ENCODE measurements at regions not wholly inside any gene's neighbourhood (a gene's known extent, or its start where the extent isn't known, plus 50 kb on each side); places are given as distances from the start of the nearest gene placed in this dataset.

GRCh38 chr1:87165177-87165576 is 163.5 kb upstream of the LMO4 start:
- no peak for DNase-seq

DNA sequence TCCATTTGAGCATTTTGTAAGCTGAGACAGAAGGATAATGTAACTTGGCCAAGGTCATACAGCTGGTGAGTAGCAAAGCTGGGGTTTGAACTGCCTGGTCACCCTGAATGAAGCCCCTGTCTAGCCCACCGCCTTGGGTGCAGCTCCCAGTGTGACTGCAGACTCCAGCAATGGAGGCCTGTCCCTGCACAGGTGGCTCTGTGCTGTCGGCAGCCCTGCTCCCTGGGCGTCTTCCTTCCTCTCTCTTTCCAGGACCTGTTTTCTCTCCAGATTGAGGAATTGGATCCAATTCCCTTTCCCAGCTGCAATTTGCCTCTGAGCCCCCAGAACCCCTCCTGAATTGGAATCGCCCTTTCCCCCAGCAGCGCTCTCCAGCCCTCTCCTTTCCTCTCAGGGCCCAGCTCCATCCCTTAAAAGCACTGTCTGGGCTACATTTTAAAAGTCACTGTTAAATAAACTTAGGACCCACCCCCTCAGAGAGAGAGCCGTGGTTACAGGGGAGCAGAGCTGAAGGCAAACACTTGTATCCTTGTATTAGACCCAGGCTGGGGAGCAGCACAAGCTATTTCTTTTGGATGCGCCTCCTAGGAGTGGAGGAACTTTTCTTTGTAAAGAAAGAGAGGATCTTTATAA is 161.4 kb upstream of the LMO4 start:
- DNase-seq, result no peak

DNA sequence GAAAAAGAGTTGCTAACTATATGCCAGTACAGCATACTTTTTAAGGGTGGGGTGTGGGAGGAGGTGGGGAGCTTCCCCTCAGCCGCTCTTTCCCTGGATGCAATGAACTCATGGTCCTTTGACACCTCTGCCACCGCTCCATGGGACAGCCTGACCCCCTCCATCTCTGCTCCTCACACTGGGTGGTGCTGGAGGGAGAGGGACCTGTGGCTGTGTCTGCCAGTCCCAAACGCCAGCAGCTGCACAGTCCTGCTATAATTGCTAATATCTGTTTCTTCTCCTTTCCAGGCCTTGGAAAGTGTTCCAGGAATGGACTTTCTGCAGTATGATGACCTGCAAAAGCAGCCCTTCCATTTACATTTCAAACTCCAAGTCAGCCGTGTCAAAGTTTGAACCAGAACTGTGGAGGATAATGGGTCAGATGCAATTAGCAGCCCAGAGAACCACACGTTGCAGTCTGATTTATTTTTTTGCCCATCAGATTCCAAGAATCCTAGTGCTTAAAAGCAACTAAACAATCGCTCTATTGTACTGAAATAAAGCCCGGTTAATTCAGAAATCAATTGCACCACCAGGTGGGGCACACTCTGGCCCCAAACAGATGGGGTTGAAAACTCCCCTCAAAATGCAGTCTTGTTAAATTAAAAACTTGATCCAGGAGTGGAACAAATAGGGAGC is 160.7 kb upstream of the LMO4 start:
- no peak for DNase-seq

GRCh38 chr1:87169263-87169910 is 159.3 kb upstream of the LMO4 start:
- no peak for DNase-seq

GRCh38 chr1:87170157-87170556 is 158.5 kb upstream of the LMO4 start:
- no peak for DNase-seq

DNA sequence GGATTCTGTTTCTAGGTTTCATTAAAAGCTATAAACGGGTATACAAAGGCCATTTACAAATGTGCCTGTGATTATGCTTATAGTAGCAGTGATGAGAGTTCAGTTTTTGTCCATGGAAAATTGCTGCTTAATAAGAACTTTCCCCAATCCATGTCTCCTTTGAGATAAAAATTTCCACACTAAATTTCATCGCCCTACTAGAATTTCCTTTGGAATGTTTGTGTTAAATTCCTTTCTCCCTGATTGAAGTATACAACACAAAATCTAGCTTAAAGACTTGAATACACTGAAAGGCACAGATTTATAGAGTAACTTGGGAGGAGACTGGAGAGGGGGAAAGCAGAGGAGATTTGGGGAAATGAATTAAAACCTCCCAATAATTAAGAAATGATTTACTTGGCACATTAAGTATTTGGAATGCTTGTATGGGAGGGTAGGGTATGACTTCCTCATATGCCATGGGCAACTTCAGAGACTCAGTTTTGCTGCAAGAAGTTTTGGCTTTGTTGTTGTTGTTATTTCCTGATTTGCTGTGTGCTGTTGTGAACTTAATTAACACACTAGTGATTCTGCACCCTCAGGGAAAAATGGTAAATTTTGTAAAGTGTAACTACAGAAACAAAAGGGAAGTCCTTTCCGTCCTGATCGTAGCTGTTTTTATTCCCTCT is 157.6 kb upstream of the LMO4 start:
- DNase-seq, result no peak

DNA sequence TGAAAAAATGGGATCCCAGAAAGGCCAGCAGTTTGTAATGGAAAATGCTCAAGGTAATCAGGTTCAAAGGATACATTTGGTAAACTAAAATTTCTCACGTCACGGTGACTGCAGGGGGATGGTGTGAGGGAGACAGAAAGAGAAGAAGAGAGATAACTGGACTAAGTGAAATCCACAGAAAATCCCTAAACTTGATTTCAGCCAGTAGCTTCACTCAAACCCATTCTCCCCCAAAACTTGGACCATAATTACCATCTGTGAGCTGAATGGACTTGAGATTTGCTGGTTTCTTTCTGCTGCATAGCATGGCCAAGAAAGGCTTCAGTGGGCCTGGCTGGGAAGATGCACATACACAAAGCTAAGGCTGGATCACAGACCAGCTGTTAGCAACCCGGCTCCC is 155.4 kb upstream of the LMO4 start:
- DNase-seq, result no peak

DNA sequence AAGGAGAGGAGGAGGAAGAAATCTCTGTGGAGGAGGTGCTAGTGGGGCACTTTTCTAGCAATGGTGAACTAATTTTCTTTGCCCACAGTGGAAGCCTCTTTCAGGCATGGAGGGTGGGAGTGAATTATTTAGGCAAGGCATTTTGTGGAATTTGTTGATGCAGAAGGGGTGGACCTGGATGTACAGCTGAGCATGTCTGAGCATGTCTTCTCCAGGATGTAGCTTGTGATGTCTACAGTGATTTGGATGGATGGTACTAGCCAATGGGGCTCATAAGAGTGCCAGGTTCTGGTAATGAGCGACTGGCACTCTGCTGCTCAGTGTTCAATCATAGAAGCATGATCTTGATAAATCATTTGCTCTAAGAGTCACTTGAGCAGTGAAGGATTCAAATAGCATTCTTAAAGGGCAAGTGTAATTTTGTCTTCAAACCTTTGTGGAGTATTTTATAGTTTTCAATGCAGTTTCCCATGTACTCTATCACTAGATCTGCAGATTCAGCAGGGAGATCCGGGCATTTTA is 153.9 kb upstream of the LMO4 start:
- DNase-seq, result no peak

DNA sequence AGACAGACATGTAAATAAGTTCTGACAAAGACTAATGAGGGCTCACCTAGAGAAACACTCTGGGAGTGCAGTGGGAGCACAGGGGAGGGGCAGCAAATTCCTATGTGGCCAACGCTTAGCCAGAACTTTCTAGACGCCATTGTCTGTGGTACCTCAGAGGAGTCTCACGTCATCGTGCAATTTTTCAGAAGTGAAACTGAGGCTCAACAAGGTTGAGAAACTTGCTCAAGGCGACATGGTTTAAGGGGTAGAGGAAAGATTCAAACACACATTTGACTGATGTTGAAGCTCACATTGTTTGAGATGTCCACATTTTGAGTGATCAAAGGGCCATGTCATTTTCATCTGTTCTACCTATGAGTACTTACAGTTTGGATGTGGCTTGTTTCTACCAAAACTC is 152.6 kb upstream of the LMO4 start:
- no peak for DNase-seq

DNA sequence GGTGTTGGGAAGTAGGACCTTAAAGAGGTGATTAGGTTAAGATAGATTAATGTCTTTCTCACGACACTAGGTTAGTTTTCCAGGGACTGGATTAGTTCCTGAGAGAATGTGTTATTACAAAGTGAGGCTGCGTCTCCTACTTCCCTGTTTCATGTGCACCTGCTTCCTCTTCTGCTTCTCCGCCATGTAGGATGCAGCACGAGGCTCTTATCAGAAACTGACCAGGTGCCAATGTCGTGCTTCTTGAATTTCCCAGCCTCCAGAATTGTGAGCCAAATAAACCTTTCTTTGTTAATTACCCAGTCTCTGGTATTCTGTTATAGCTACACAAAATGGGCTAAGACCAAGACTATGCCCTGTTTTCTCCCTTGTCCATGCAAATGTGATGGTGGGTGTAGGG is 152.2 kb upstream of the LMO4 start:
- DNase-seq, result no peak

- no peak for DNase-seq
These were observed 150.2 kb upstream of the LMO4 start for GRCh38 chr1:87178441-87178840.

DNA sequence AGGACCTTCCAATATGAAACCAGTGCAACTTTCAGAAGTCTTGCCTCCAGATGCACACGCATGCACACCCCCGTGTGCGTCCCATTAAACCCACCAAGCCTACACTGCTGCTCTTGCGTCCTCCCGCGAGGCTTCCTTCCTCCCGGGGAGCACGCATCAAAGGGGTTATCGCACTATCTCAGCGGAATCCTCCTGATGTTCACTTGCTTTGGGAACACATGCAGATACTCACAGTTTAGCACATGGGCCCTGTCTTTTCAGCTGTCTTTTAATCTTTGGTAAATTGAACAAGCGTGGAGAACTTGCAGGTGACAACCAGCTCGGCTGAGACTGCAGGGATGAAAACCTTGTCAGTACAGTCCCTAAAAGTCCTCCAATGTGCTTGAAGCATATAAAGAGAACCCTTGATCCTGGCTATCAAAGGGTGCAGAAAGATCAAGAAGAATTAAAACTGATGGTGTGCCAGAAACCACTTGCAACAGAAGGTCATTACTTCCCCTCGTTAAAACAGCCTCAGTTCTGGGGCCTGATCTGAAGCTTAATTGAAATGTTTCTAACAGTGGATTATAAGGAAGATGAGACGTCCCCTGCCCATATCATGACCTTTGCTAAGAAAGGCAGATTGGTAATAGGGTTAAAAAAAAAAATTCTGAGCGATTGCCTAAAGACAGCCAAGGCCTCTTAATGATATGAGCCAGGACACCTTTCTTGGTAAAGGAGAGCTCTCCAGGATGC is 149.4 kb upstream of the LMO4 start:
- DNase-seq, result no peak

DNA sequence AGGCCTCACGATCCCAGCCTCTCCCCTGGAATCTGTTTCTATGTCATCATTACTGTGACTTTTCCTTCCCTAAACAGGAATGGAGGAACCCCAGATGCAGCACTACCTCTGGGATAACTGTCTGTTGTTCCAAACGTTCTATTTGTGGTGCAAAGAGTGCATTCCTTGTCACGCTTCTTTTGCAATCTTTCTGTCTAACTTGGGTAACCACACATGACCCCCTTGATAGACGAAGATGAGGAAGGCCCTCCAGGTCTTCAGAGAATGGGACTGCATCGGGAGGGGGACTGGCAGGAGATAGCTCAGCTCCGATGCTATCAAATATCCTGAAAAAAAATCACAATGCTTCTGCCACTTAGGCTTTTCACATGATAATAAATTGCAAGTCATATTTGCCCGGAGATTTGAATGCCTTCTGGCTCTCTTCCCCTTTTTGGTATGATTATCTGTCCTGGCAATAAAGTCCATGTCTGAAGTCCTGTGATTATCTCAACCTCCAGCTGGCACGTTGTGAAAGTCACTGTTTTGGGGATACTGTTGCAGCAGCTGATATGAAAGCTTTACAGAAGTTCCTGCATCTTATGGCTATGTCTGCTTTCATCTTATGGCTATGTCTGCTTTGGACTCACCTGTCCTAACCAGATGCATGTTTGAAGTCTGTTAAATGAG is 148.7 kb upstream of the LMO4 start:
- DNase-seq, result no peak

- DNase-seq, result peak; percentile 43 to 51
These were observed 148.0 kb upstream of the LMO4 start for GRCh38 chr1:87180682-87181081.

GRCh38 chr1:87182611-87183010 is 146.1 kb upstream of the LMO4 start:
- no peak for DNase-seq

DNA sequence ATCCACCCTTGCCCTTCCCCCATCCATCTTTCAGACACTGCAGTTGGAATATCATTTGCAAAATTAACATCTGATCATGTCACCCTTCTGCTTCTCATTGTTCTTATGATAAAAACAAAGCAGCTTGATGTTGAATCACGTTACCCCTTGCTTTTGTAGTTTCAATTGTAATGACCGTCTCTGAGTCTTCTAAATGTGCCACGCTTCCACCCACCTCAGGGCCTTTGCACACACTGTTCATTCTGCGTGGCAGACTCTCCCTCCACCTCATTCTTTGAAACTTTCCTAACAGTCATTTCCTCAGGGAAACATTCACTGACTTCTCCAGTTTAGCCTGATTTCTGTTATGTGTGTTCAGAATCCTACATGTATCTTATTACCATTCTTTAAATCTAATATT is 143.6 kb upstream of the LMO4 start:
- DNase-seq, result no peak

DNA sequence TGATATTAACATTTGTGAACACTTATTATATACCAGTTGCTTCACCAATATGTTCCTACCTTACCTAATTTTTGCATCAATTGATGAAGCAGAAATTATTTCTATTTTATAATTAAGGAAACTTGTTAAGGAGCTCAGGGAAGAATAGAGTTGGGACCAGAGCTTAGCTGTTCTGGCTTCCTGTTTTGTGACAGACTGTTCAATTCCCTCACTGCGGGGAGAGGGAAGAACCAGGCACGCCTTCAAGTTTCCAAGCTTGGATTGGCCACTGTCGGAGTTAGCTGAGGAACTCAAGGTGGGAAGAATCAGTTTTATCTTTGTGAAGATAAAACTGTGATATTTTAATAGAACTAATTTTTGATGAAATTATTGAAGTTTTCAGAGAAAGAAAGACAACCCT is 142.3 kb upstream of the LMO4 start:
- no peak for DNase-seq

DNA sequence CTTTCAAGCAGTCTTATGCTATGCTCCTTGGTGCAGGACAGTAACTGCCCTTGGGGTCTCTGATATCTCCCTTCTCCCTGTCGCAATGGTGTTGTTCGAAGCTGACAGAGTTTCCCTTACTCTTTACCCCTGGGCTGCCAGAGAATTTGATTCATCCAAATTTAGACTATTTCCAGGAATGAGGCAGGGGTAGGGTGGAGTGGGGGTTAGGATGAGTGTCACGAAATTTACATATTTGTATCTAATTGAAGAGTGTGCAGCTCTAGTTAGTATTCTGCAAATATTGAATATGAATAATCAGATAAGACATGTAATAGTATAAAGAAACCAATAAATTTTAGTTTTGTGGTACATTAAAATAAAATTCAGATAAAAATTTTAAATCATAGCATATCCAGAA is 140.0 kb upstream of the LMO4 start:
- DNase-seq, result no peak

DNA sequence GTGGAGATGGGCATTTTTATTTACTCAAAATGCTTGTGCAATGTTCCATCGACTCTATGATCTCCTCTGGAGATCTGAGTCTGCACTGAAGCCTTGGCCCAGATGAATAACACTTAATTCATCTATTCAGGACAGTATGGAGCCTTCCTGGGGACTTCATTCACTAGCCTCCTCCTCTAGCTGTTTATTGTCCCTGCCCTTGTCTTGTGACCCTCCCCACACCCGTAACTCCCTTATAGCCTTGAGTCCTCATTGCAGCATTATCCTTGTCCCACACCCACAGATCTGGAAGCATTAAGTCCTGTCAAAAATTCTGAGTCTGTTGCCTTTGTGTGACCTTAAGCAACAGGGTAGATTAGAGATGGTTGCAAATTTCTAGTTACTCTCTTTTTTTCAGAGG is 138.3 kb upstream of the LMO4 start:
- DNase-seq, result no peak

GRCh38 chr1:87191646-87192045 is 137.0 kb upstream of the LMO4 start:
- no peak for DNase-seq

DNA sequence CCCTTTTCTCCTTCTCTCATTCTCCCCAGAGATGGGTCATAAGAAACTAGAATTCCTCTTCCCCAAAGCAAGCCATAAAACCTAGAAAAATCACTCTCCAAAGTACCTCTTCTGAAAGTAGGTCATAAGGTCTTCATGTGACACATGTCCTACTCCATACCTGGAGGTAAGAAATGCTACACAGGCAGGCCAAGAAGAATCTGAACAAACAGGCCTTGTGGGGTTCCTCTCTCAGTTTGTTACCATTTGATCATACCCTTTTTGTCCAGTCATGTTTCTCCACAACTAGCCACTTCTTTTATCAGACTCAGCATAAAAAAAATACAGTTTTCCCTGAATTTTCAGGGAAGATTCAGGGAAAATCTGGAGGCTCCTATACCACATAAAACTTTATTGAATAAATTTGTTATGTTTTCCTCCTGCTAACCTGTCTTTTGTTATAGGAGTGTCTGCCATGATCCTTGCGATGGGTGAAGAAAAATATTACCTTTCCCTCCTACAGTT is 134.4 kb upstream of the LMO4 start:
- no peak for DNase-seq
